OCI-LY7 (cell line): ENCODE measurements at regions not wholly inside any gene's neighbourhood (a gene's known extent, or its start where the extent isn't known, plus 50 kb on each side); places are given as distances from the start of the nearest gene placed in this dataset.

Experiments used
- BruUV-seq: library from RNA; stranded (reverse); fragments of 400-500 nt; replicated peaks from 2 replicates; lab custom pipeline; 2021; lab: Mats Ljungman, UMichigan
- CTCF ChIA-PET: fragments of 300-600 bp; sonication (Branson Sonifier 250); formaldehyde crosslinking; loops from one replicate; lab custom pipeline; 2022; ENCODE audit warnings: antibody characterized with exemption; ENCODE audit not compliant: unreplicated experiment; lab: Charles Lee
- POLR2A ChIA-PET: fragments of 300-600 bp; sonication (Branson Sonifier 250); formaldehyde crosslinking; loops from one replicate; lab custom pipeline; 2022; ENCODE audit warnings: antibody characterized with exemption; lab: Charles Lee
- DNase-seq: peaks from one replicate; pipeline ENCODE4 v3.0.0-alpha.2; 2015; ENCODE audit warnings: low spot score
- H2AFZ ChIP-seq: fragments of 200-600 bp; sonication (generic), shearing (Covaris generic); 2 replicates; pipeline ENCODE4 v1.6.1; 2014; ENCODE audit warnings: mild to moderate bottlenecking, antibody characterized with exemption, low read length, moderate library complexity
- H3K27ac ChIP-seq: fragments of 200-600 bp; sonication (generic); 2 replicates; pipeline ENCODE4 v1.5.1; 2014; ENCODE audit warnings: mixed run types, low read depth, mild to moderate bottlenecking, moderate library complexity, low read length, inconsistent platforms; ENCODE audit not compliant: poor library complexity, severe bottlenecking
- H3K36me3 ChIP-seq: fragments of 200-600 bp; sonication (generic); 2 replicates; pipeline ENCODE4 v1.6.1; 2014; ENCODE audit warnings: mild to moderate bottlenecking, antibody characterized with exemption, low read length, moderate library complexity, mixed read lengths; ENCODE audit not compliant: insufficient read depth
- H3K4me1 ChIP-seq: fragments of 200-600 bp; sonication (generic); 2 replicates; pipeline ENCODE4 v1.5.1; 2014; ENCODE audit warnings: mild to moderate bottlenecking, low read length; ENCODE audit not compliant: insufficient read depth, poor library complexity, severe bottlenecking
- H3K4me2 ChIP-seq: fragments of 200-600 bp; sonication (generic); 2 replicates; pipeline ENCODE4 v1.6.1; 2014; ENCODE audit warnings: mild to moderate bottlenecking, low read length
- H3K4me3 ChIP-seq: fragments of 200-600 bp; sonication (generic); 2 replicates; pipeline ENCODE4 v1.5.1; 2014; ENCODE audit warnings: mild to moderate bottlenecking, low read depth, low read length; ENCODE audit not compliant: poor library complexity, severe bottlenecking
- H3K79me2 ChIP-seq: fragments of 200-600 bp; sonication (generic); 2 replicates; pipeline ENCODE4 v1.6.1; 2016; ENCODE audit warnings: low read depth, mild to moderate bottlenecking, low read length, moderate library complexity, mixed read lengths; ENCODE audit not compliant: insufficient read depth
- H3K9me2 ChIP-seq: fragments of 200-600 bp; sonication (generic); 2 replicates; pipeline ENCODE4 v1.6.1; 2016; ENCODE audit warnings: mild to moderate bottlenecking, low read length, mixed read lengths; ENCODE audit not compliant: insufficient read depth
- H3K9me3 ChIP-seq: fragments of 200-600 bp; sonication (generic); 2 replicates; pipeline ENCODE4 v1.6.1; 2014; ENCODE audit warnings: mild to moderate bottlenecking, mixed run types, low read length, mixed read lengths
- H4K20me1 ChIP-seq: fragments of 200-600 bp; sonication (generic); 2 replicates; pipeline ENCODE4 v1.6.1; 2014; ENCODE audit warnings: mild to moderate bottlenecking, antibody characterized with exemption, low read length, moderate library complexity, mixed read lengths; ENCODE audit not compliant: insufficient read depth
- EZH2phosphoT487 ChIP-seq: fragments of 200-600 bp; sonication (generic); IDR thresholded peaks from 2 replicates; pipeline ENCODE4 v1.6.1; 2018; ENCODE audit warnings: low read depth, borderline replicate concordance, mild to moderate bottlenecking, mixed run types, antibody characterized with exemption, low read length, moderate library complexity, mixed read lengths
- intact Hi-C: fragments of 100-400 bp; cut with micrococcal nuclease; formaldehyde crosslinking; loops from one replicate; pipeline ENCODE4 v1.10.0; 2022; ENCODE audit not compliant: unreplicated experiment
- TF ChIP-seq, protein P1 (sequence below): fragments of 200-600 bp; sonication (generic); conservative IDR thresholded peaks from 2 replicates; pipeline ENCODE4 v1.5.1; 2014; ENCODE audit warnings: mild to moderate bottlenecking, antibody characterized with exemption, low read length, moderate library complexity, mixed read lengths

DNA sequence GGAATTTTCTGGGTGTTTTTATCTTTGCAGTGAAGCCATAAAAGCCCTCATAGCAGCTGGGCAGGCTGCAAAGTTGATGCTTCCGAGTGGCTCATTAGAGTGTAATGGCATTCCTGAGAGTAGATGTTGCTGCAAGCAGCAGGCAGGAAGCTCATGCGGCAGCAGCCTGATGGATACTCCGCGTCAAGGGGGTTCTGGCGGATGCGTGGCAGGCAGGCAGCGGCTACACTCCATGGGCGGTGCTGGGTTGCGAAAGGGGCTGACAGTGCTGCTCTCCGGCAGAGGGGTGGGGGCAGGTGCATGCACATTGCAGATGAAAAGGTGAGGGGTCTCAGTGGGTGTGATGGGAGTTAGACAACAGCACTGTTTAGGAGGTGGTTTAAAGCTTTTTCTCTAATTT, 93.2 kb upstream of the AJAP1 start:
- no peak overlapping the region for H2AFZ ChIP-seq
- intact Hi-C loops = no loop called here
- H3K79me2 ChIP-seq = no peaks in the 10 kb centered on the region
- BruUV-seq = no TSS peak
- no peak overlapping the region for H3K4me2 ChIP-seq
- H3K9me3 ChIP-seq = no peaks in the 10 kb centered on the region
- H3K27ac ChIP-seq = no peak overlapping the region
- CTCF ChIA-PET = no interaction called here
- no peaks in the 10 kb centered on the region for H4K20me1 ChIP-seq
- no peak overlapping the region for H3K4me3 ChIP-seq
- no peak for TF ChIP-seq EZH2phosphoT487
- TF ChIP-seq, protein P1, sequence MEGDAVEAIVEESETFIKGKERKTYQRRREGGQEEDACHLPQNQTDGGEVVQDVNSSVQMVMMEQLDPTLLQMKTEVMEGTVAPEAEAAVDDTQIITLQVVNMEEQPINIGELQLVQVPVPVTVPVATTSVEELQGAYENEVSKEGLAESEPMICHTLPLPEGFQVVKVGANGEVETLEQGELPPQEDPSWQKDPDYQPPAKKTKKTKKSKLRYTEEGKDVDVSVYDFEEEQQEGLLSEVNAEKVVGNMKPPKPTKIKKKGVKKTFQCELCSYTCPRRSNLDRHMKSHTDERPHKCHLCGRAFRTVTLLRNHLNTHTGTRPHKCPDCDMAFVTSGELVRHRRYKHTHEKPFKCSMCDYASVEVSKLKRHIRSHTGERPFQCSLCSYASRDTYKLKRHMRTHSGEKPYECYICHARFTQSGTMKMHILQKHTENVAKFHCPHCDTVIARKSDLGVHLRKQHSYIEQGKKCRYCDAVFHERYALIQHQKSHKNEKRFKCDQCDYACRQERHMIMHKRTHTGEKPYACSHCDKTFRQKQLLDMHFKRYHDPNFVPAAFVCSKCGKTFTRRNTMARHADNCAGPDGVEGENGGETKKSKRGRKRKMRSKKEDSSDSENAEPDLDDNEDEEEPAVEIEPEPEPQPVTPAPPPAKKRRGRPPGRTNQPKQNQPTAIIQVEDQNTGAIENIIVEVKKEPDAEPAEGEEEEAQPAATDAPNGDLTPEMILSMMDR = no peak
- POLR2A ChIA-PET = no interaction called here
- no peaks in the 10 kb centered on the region for H3K4me1 ChIP-seq
- DNase-seq = no peak
- no peaks in the 10 kb centered on the region for H3K36me3 ChIP-seq
- H3K9me2 ChIP-seq = no peaks in the 10 kb centered on the region

DNA sequence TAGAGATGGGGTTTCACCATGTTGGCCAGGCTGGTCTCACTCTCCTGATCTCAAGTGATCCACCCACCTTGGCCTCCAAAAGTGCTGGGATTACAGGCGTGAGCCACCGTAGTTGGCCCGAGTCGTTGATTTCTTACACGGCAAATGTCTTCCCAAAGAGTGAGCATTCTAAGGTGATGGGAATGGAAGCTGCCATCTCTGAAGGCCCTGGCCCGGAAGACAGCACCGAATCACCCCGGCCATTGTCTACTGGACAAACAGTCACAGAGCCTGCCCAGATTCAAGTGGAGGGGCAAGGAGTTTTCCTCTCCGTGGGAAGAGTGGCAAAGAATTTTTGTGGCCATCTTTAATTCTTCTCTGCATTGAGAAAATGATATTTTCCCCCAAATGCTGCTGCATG, 92.1 kb upstream of the AJAP1 start:
- ChIA-PET POLR2A (no interaction called here), CTCF (no interaction called here)
- Histone ChIP-seq H2AFZ (no peak overlapping the region), H3K4me3 (no peak overlapping the region), H4K20me1 (no peaks in the 10 kb centered on the region), H3K4me1 (no peaks in the 10 kb centered on the region), H3K79me2 (no peaks in the 10 kb centered on the region), H3K27ac (no peak overlapping the region), H3K9me2 (no peaks in the 10 kb centered on the region), H3K36me3 (no peaks in the 10 kb centered on the region), H3K9me3 (no peaks in the 10 kb centered on the region), H3K4me2 (no peak overlapping the region)
- BruUV-seq = no TSS peak
- intact Hi-C loops = no loop called here
- TF ChIP-seq, protein P1 = no peak
- no peak for TF ChIP-seq EZH2phosphoT487
- DNase-seq = no peak

DNA sequence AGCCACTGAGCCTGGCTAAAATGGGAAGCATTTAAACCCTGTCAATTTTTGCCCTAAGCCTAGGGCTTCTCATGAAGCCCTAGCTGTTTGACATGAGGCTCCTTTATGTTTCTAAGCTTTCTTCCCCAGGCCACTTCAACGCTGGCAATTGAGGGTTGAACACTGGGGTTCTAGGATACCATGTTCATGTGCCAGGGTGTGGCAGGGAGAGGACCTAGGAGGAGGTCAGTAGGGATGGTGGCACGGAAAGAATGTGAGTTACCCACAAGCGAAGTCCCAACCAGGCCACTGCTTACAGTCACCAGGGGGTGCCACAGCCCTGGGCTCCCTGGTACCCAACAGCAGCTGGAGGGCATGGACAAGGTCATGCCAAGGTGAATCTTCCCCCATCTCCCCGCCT, 90.8 kb upstream of the AJAP1 start:
- Histone ChIP-seq H3K4me3 (no peak overlapping the region), H4K20me1 (no peaks in the 10 kb centered on the region), H3K36me3 (no peaks in the 10 kb centered on the region), H3K4me2 (no peak overlapping the region), H3K9me2 (no peaks in the 10 kb centered on the region), H3K9me3 (no peaks in the 10 kb centered on the region), H3K27ac (no peak overlapping the region), H3K79me2 (no peaks in the 10 kb centered on the region), H3K4me1 (no peaks in the 10 kb centered on the region), H2AFZ (no peak overlapping the region)
- CTCF ChIA-PET = no interaction called here
- intact Hi-C loops = no loop called here
- TF ChIP-seq, protein P1 = no peak
- no peak for TF ChIP-seq EZH2phosphoT487
- DNase-seq = no peak
- POLR2A ChIA-PET = interaction anchor here (0.6 kb wide), 1 partner anchor 438 kb away, joined by 3 read pairs; no protein-coding TSS in a partner anchor
- no TSS peak for BruUV-seq
